ENCODE measurements at regions not wholly inside any gene's neighbourhood (a gene's known extent, or its start where the extent isn't known, plus 50 kb on each side); places are given as distances from the start of the nearest gene placed in this dataset.

- no peak for TF ChIP-seq POLR3A (IDR thresholded peaks at IDR 0.05; ENCODE audit: borderline replicate concordance, extremely low read depth, insufficient read depth, insufficient read length)
- TF ChIP-seq, protein P1, sequence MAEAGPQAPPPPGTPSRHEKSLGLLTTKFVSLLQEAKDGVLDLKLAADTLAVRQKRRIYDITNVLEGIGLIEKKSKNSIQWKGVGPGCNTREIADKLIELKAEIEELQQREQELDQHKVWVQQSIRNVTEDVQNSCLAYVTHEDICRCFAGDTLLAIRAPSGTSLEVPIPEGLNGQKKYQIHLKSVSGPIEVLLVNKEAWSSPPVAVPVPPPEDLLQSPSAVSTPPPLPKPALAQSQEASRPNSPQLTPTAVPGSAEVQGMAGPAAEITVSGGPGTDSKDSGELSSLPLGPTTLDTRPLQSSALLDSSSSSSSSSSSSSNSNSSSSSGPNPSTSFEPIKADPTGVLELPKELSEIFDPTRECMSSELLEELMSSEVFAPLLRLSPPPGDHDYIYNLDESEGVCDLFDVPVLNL (CRISPR knock-in tag; IDR thresholded peaks at IDR 0.05; ENCODE audit: low read depth): no peak
- TF ChIP-seq, protein P2, sequence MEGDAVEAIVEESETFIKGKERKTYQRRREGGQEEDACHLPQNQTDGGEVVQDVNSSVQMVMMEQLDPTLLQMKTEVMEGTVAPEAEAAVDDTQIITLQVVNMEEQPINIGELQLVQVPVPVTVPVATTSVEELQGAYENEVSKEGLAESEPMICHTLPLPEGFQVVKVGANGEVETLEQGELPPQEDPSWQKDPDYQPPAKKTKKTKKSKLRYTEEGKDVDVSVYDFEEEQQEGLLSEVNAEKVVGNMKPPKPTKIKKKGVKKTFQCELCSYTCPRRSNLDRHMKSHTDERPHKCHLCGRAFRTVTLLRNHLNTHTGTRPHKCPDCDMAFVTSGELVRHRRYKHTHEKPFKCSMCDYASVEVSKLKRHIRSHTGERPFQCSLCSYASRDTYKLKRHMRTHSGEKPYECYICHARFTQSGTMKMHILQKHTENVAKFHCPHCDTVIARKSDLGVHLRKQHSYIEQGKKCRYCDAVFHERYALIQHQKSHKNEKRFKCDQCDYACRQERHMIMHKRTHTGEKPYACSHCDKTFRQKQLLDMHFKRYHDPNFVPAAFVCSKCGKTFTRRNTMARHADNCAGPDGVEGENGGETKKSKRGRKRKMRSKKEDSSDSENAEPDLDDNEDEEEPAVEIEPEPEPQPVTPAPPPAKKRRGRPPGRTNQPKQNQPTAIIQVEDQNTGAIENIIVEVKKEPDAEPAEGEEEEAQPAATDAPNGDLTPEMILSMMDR (IDR thresholded peaks at IDR 0.05 in 2 of 3, conservative IDR thresholded peaks at IDR 0.05 in 1 of 3; ENCODE audit: insufficient read depth in 2 of 3, low read depth in 1 of 3, low read length in 3 of 3): no peak
- TF ChIP-seq, protein P3, sequence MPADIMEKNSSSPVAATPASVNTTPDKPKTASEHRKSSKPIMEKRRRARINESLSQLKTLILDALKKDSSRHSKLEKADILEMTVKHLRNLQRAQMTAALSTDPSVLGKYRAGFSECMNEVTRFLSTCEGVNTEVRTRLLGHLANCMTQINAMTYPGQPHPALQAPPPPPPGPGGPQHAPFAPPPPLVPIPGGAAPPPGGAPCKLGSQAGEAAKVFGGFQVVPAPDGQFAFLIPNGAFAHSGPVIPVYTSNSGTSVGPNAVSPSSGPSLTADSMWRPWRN (IDR thresholded peaks at IDR 0.05; ENCODE audit: low read depth): no peak
- TF ChIP-seq MAX (CRISPR knock-in tag; IDR thresholded peaks at IDR 0.05): no peak
- no peak for TF ChIP-seq SIN3A (IDR thresholded peaks at IDR 0.05; ENCODE audit: borderline replicate concordance in 2 of 2, control insufficient read depth in 1 of 2, low read depth in 2 of 2, low read length in 2 of 2)
Observed at GRCh38 chr16:88302666-88303065, 80.1 kb upstream of the ZNF469 start.

All from K562 (cell line).